DND-41 (cell line): ENCODE measurements at regions not wholly inside any gene's neighbourhood (a gene's known extent, or its start where the extent isn't known, plus 50 kb on each side); places are given as distances from the start of the nearest gene placed in this dataset.

Experiments
- ATAC-seq: fragments of 200-7000 bp; cut with Tn5 transposase; 3 replicates; pipeline ENCODE4 v1.9.1; 2021; ENCODE audit warnings: low read depth; ENCODE audit not compliant: insufficient read depth
- DNase-seq: peaks from one replicate; pipeline ENCODE4 v3.0.0-alpha.2; 2020
- H2AFZ ChIP-seq: 2 replicates; pipeline ENCODE4 v1.6.0; 2012; ENCODE audit warnings: low read depth, low read length
- H3K27ac ChIP-seq: 2 replicates; pipeline ENCODE4 v1.5.1; 2012; ENCODE audit warnings: low read length, inconsistent platforms
- H3K27me3 ChIP-seq: fragments of 200-600 bp; sonication (generic); 2 replicates; pipeline ENCODE4 v1.6.0; 2012; ENCODE audit warnings: low read length, mild to moderate bottlenecking, inconsistent platforms; ENCODE audit not compliant: insufficient read depth, poor library complexity
- H3K36me3 ChIP-seq: 2 replicates; pipeline ENCODE4 v1.5.1; 2012; ENCODE audit warnings: low read length, inconsistent platforms; ENCODE audit not compliant: insufficient read depth
- H3K4me1 ChIP-seq: 2 replicates; pipeline ENCODE4 v1.5.1; 2012; ENCODE audit warnings: mild to moderate bottlenecking, low read length; ENCODE audit not compliant: insufficient read depth
- H3K4me2 ChIP-seq: 2 replicates; pipeline ENCODE4 v1.6.0; 2012; ENCODE audit warnings: mild to moderate bottlenecking, moderate library complexity, low read length, inconsistent platforms; ENCODE audit not compliant: insufficient read depth
- H3K4me3 ChIP-seq, 2 experiments: fragments of 200-600 bp in 1 of 2; shearing (Covaris generic) in 1 of 2; 2 replicates each; pipeline ENCODE4 v1.5.1; 2012 to 2016; ENCODE audit warnings: inconsistent platforms in 2 of 2, low read length in 2 of 2, mild to moderate bottlenecking in 2 of 2, low read depth in 1 of 2, moderate library complexity in 1 of 2
- H3K79me2 ChIP-seq: 2 replicates; pipeline ENCODE4 v1.6.0; 2012; ENCODE audit warnings: low read length, inconsistent platforms; ENCODE audit not compliant: insufficient read depth
- H3K9ac ChIP-seq: 2 replicates; pipeline ENCODE4 v1.6.0; 2012; ENCODE audit warnings: low read depth, mild to moderate bottlenecking, inconsistent platforms, low read length, moderate library complexity
- H3K9me3 ChIP-seq: 2 replicates; pipeline ENCODE4 v1.5.1; 2012; ENCODE audit warnings: low read length, moderate library complexity, mild to moderate bottlenecking, inconsistent platforms; ENCODE audit not compliant: insufficient read depth, severe bottlenecking
- H4K20me1 ChIP-seq: 2 replicates; pipeline ENCODE4 v1.6.0; 2012; ENCODE audit warnings: low read length; ENCODE audit not compliant: insufficient read depth
- EZH2 ChIP-seq: IDR thresholded peaks from 3 replicates; pipeline ENCODE4 v1.6.1; 2012; ENCODE audit warnings: borderline replicate concordance, low read depth, mild to moderate bottlenecking, moderate library complexity, low read length, inconsistent platforms; ENCODE audit not compliant: severe bottlenecking
- TF ChIP-seq, protein P1 (sequence below): IDR thresholded peaks from 2 replicates; pipeline ENCODE4 v1.5.1; 2012; ENCODE audit warnings: borderline replicate concordance, low read length, moderate library complexity, mild to moderate bottlenecking; ENCODE audit not compliant: poor library complexity, severe bottlenecking; ENCODE audit errors: extremely low read depth

DNA sequence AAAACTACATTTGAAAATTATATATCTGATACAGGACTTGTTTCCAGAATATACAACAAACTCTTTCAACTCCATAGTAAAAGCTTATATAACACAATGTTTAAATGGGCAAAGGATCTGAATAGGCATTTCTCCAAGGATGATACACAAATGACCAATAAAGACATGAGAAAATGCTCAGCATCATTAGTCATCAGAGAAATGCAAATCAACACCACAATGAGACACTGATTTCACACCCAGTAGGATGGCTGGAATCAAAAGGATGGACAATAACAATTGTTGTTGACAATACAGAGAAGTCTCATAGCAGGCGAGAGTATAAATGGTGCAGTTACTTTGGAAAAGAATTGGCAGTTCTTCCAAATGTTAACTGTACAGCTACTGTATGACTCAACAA is 394.9 kb downstream of the BCL11B start:
- ATAC-seq (no peak), DNase-seq (no peak)
- Histone ChIP-seq H3K4me1 (peaks cover 8% of the 10 kb centered on the region), H3K4me3 (no peak overlapping the region), H3K4me2 (no peak overlapping the region), H3K27me3 (no peaks in the 10 kb centered on the region), H3K9me3 (no peaks in the 10 kb centered on the region), H2AFZ (no peak overlapping the region), H4K20me1 (no peaks in the 10 kb centered on the region), H3K79me2 (no peaks in the 10 kb centered on the region), H3K36me3 (no peaks in the 10 kb centered on the region), H3K27ac (no peak overlapping the region), H3K9ac (no peak overlapping the region)
- TF ChIP-seq, protein P1, sequence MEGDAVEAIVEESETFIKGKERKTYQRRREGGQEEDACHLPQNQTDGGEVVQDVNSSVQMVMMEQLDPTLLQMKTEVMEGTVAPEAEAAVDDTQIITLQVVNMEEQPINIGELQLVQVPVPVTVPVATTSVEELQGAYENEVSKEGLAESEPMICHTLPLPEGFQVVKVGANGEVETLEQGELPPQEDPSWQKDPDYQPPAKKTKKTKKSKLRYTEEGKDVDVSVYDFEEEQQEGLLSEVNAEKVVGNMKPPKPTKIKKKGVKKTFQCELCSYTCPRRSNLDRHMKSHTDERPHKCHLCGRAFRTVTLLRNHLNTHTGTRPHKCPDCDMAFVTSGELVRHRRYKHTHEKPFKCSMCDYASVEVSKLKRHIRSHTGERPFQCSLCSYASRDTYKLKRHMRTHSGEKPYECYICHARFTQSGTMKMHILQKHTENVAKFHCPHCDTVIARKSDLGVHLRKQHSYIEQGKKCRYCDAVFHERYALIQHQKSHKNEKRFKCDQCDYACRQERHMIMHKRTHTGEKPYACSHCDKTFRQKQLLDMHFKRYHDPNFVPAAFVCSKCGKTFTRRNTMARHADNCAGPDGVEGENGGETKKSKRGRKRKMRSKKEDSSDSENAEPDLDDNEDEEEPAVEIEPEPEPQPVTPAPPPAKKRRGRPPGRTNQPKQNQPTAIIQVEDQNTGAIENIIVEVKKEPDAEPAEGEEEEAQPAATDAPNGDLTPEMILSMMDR, result no peak
- no peak for TF ChIP-seq EZH2

DNA sequence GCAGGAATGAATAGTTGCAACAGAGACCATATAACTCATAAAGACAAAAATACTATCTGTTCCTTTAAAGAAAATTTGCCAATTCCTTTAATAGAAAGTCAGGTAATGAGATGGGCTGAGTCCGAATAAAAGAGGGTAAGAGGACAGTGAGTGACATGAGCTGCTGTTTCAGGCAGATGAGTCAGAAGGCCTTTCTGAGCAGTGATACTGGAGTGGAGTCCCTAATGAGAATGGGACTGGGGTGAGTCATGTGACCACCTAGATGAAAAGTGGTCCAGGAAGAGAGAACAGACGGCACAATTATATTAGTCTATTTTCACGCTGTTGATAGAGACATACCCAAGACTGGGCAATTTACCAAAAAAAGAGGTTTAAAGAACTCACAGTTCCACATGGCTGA is 393.7 kb downstream of the BCL11B start:
- ATAC-seq, result no peak
- Histone ChIP-seq H3K4me3 (no peak overlapping the region), H4K20me1 (no peaks in the 10 kb centered on the region), H3K9ac (no peak overlapping the region), H2AFZ (no peak overlapping the region), H3K36me3 (no peaks in the 10 kb centered on the region), H3K79me2 (no peaks in the 10 kb centered on the region), H3K27me3 (no peaks in the 10 kb centered on the region), H3K4me2 (no peak overlapping the region), H3K4me1 (peaks cover 8% of the 10 kb centered on the region), H3K9me3 (no peaks in the 10 kb centered on the region), H3K27ac (no peak overlapping the region)
- TF ChIP-seq EZH2, result no peak
- DNase-seq, result no peak

DNA sequence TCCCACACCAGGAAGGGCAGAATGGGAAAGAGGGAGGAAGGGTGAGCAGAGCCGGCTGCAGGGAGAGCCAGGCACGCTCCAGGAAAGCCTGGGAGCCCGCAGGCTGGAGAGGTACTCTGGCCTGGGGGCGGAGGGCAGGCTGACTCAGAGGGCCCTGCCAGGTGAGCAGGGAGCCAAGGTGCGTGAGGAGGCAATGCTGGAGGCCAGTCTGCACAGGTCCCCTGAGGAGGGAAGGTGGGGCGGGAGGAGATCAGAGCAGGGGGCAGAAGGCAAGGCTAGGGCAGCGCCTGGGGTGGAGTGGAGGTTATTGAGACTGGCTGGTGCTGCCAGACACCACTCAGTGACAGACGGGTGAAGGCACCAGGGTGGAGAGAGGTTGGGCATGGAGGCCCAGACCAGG is 385.0 kb downstream of the BCL11B start:
- H3K27ac ChIP-seq, result no peak overlapping the region
- H3K4me3 ChIP-seq, result no peak overlapping the region
- no peak overlapping the region for H3K9ac ChIP-seq
- peaks cover 9% of the 10 kb centered on the region for H3K4me1 ChIP-seq
- no peak for ATAC-seq
- H4K20me1 ChIP-seq, result no peaks in the 10 kb centered on the region
- DNase-seq, result no peak
- no peaks in the 10 kb centered on the region for H3K79me2 ChIP-seq
- no peaks in the 10 kb centered on the region for H3K36me3 ChIP-seq
- no peaks in the 10 kb centered on the region for H3K27me3 ChIP-seq
- no peak overlapping the region for H2AFZ ChIP-seq
- TF ChIP-seq, protein P1, result no peak
- no peak for TF ChIP-seq EZH2
- no peak overlapping the region for H3K4me2 ChIP-seq
- H3K9me3 ChIP-seq, result no peaks in the 10 kb centered on the region

DNA sequence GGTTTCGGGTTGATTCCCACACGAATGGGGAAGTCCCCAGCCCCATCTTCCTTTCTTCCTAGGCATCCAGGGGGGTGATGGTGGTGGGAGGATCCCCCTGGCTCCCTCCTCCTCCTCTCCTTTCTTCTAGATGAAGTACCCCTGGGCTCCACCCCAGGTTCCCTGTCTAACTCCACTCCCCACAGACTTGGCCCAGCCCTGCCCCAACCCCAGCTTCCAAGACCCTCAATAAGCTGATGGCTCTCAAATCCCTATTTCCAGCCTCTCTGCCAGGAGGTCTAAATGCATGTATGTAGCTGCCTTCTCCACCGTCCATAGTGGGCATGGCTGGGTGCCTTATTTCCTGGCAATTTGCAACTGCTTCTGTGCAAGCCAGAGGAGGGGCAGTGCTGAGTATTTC is 383.7 kb downstream of the BCL11B start:
- no peaks in the 10 kb centered on the region for H3K36me3 ChIP-seq
- no peaks in the 10 kb centered on the region for H3K79me2 ChIP-seq
- H3K4me1 ChIP-seq, result peaks cover 9% of the 10 kb centered on the region
- H3K27me3 ChIP-seq, result no peaks in the 10 kb centered on the region
- DNase-seq, result no peak
- no peak overlapping the region for H3K4me2 ChIP-seq
- no peak overlapping the region for H2AFZ ChIP-seq
- H4K20me1 ChIP-seq, result no peaks in the 10 kb centered on the region
- no peaks in the 10 kb centered on the region for H3K9me3 ChIP-seq
- no peak overlapping the region for H3K27ac ChIP-seq
- H3K9ac ChIP-seq, result no peak overlapping the region
- ATAC-seq, result no peak
- TF ChIP-seq EZH2, result no peak
- TF ChIP-seq, protein P1, result no peak
- H3K4me3 ChIP-seq, result no peak overlapping the region
